GM21390 (cell line): ENCODE measurements at regions not wholly inside any gene's neighbourhood (a gene's known extent, or its start where the extent isn't known, plus 50 kb on each side); places are given as distances from the start of the nearest gene placed in this dataset.

Source experiments
- ATAC-seq: cut with Tn5 transposase; IDR thresholded peaks from one replicate; pipeline ENCODE4 v1.9.1; 2021; ENCODE audit not compliant: unreplicated experiment

GRCh38 chr10:4691301-4691700 is 134.7 kb upstream of the AKR1E2 start:
- ATAC-seq: no peak

GRCh38 chr10:4688601-4689000 is 137.4 kb upstream of the AKR1E2 start:
- peak; percentile 65 for ATAC-seq

DNA sequence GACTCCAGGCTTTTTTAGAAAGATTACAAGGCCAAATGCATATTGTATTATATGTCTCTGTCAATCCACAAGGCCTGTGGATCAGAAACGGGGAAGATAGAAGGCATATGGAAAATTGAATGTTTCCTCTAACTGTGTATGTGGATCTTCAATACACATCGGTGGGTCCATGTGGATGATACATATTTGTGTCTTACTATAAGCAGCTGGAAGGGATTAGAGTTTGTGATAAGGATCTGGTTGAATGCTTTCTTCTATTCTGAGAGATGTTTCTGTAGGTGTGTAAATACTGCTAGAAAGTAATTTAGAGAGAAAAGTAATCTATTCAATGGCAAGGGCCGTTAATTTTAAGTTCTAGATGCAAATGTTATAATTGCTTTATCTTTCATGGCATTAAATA is 137.8 kb upstream of the AKR1E2 start:
- no peak for ATAC-seq

- no peak for ATAC-seq
Observed at GRCh38 chr10:4687397-4687796, 138.6 kb upstream of the AKR1E2 start.

- ATAC-seq: no peak
Observed at GRCh38 chr10:4686644-4686996, 139.4 kb upstream of the AKR1E2 start.

- ATAC-seq: no peak
Observed at GRCh38 chr10:4685904-4686643, 139.9 kb upstream of the AKR1E2 start.

DNA sequence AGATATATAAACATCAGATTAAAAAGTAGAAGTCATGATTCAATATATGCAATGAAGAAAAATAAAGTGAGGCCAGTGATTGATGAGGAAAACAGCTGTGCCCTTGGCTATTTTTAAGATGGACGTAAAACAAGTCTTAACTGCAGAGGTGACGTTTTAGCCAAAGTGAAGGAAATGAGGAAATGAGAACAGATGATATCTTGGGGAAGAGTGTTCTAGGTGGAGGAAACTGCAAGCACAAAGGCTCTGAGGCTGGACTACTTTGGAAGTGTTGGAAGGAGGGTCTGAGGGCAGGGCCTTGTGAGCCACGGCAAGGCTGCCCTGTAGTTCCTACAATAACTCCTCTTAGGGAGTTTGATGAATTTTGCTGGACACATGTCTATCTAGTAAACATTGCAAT is 140.5 kb upstream of the AKR1E2 start:
- no peak for ATAC-seq

GRCh38 chr10:4684434-4684833 is 141.6 kb upstream of the AKR1E2 start:
- no peak for ATAC-seq

DNA sequence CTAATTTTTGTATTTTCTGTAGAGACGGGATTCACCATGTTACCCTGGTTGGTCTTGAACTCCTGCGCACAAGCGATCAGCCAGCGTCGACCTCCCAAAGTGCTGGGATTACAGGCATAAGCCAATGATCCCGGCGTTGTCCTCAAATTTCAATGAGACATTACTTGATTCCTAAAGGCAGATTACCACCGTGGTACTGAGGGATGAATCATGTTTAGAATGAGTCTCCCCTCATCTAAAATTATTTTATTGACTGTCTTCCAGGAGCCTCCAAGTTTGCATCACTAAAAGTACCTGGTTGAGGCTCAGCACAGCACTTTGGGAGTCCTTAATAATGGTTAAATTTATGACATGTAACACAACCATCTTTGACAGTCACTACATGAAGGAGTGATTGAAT is 142.2 kb upstream of the AKR1E2 start:
- no peak for ATAC-seq

- ATAC-seq: no peak
Observed at GRCh38 chr10:4683137-4683536, 142.9 kb upstream of the AKR1E2 start.

- ATAC-seq: no peak
Observed at GRCh38 chr10:4678951-4679671, 146.9 kb upstream of the AKR1E2 start.

- ATAC-seq: no peak
Observed at GRCh38 chr10:4678023-4678950, 147.7 kb upstream of the AKR1E2 start.

DNA sequence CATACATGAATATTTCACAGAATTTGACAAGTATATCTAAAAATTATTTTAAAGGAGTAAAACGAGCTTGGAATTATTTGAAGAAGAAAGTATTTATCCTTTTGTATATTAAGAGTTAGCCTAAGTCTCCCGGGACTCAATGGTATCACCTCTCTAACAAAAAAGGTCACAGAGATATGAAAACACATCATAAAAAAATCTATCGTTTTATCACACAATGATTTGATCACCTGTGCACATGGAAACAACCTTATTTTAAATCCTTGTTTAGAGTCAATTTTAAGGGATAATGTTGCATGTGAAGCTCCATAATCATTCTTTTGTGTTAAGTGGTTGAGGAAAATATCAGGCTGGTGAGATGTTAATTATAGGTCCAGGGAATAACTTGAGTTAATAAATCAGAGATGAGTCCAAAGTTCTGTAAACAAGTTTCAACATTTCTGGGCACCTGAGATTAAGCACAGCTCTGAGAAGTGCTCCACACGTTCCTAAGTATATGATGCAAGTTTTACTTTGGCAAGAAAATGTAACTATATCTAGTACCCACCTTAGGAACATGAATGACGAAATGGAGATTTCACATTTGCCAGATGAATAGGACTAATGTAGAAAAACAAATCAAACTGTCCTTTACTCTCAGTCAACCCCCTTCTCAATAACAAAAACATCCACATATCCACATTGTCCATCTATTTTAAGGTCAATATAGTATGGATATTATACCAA is 148.5 kb upstream of the AKR1E2 start:
- no peak for ATAC-seq

DNA sequence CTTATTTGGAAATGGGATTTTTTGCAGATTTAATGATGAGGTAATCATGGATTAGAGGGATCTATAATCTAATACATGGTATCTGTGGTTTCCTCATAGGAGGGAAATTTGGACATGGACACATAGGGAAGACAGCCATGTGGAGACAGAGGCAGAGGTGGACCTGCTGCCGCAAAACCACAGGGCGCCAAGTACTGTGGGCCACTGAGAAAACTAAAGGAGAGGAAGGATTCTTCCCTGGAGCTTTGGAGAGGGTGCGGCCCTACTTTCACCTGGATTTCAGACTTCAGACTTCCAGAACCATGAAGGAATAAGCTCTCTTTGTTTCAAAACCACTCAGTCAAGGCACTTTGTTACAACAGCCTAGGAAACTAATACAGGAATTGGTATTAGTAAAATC is 149.4 kb upstream of the AKR1E2 start:
- no peak for ATAC-seq

DNA sequence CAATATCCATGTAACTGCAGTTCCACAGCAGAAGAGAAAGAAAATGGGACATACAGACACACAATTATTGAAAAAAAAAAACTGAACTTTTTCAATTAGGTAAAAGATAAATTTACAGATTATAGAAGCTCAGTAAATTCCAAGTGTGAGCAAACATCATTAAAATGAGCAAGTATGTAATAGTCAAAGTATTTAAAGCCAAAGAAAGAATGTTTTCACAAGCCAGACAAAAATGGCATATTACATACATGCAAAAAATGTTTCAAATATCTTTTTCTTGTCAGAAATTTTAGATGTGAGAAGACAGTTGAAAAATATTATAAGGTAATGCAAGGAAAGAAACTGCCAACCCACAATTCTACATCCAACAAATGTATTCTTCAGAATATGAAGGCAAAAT is 150.2 kb upstream of the AKR1E2 start:
- no peak for ATAC-seq

DNA sequence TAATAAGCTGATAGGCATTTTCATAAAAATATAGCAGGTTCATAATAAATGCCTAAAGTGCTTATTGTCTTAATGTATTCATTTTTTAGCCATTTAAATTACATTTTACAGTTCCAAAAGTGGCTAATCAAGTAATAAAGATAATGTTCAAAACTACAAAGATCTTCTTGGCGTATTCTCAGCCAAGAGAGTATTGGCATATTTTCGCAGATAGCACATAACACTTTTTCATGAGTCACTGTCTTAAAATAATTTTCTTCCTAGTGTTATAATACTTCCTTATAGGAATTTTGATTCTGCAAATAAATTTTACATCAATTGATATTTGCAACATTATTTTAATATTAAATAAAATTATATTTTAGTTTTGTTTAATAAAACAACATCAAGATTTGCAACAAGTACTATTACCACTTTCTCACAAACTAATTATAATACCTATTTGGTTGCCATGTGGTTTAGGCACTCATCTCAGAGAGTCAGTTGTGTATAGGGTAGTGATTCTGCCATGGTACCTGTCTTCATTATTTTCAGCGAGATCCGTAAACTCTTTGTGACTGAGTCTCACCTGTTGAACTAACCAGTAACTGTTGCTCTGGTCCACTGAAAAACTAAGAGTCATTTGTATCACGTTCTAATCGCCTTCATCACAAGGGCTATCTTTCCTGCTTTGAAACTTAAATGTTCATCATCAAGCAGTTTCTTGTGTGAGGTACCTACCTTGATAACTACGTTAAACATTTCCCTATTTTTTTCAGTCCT is 152.5 kb upstream of the AKR1E2 start:
- ATAC-seq: no peak

GRCh38 chr10:4672201-4672600 is 153.8 kb upstream of the AKR1E2 start:
- no peak for ATAC-seq

- no peak for ATAC-seq
Observed at GRCh38 chr10:4671451-4672145, 154.4 kb upstream of the AKR1E2 start.

- no peak for ATAC-seq
Observed at GRCh38 chr10:4670737-4671136, 155.3 kb upstream of the AKR1E2 start.

GRCh38 chr10:4669585-4669984 is 156.4 kb upstream of the AKR1E2 start:
- no peak for ATAC-seq
